Gastroesophageal sphincter (tissue), 3 donors: ENCODE measurements at regions not wholly inside any gene's neighbourhood (a gene's known extent, or its start where the extent isn't known, plus 50 kb on each side); places are given as distances from the start of the nearest gene placed in this dataset.

Experiments used
- CTCF ChIP-seq, 4 experiments: fragments of 200-600 bp in 2 of 4; fragments of 450-650 bp in 2 of 4; sonication (generic) in 1 of 4; IDR thresholded peaks; one replicate each; pipeline ENCODE4 v1.5.1; 2017 to 2019; ENCODE audit warnings: antibody characterized with exemption in 4 of 4, mild to moderate bottlenecking in 2 of 4, moderate library complexity in 2 of 4
- EP300 ChIP-seq: sonication (generic); formaldehyde crosslinking; IDR thresholded peaks from one replicate; pipeline ENCODE4 v1.6.1; 2017; ENCODE audit warnings: antibody characterized with exemption, mild to moderate bottlenecking
- POLR2A ChIP-seq, 2 donors: fragments of 450-650 bp; IDR thresholded peaks; one replicate each; pipeline ENCODE4 v1.6.1; 2017; ENCODE audit warnings: antibody characterized with exemption in 2 of 2, mild to moderate bottlenecking in 2 of 2, moderate library complexity in 1 of 2
- POLR2AphosphoS5 ChIP-seq: sonication (generic); formaldehyde crosslinking; IDR thresholded peaks from one replicate; pipeline ENCODE4 v1.6.1; 2017; ENCODE audit warnings: antibody characterized with exemption

GRCh38 chr13:87130423-87130822 is 540.7 kb upstream of the SLITRK5 start:
- TF ChIP-seq CTCF (IDR thresholded peaks at IDR 0.05) (no peak), POLR2AphosphoS5 (no peak), EP300 (no peak), POLR2A (IDR thresholded peaks at IDR 0.05) (no peak)
